C1 segment of cervical spinal cord (tissue), 14 donors: ENCODE measurements at regions not wholly inside any gene's neighbourhood (a gene's known extent, or its start where the extent isn't known, plus 50 kb on each side); places are given as distances from the start of the nearest gene placed in this dataset.

ENCODE experiments used
- DNase-seq, 14 donors: peaks; one replicate each; lab custom pipeline; 2025; lab: John Stamatoyannopoulos, UW

DNA sequence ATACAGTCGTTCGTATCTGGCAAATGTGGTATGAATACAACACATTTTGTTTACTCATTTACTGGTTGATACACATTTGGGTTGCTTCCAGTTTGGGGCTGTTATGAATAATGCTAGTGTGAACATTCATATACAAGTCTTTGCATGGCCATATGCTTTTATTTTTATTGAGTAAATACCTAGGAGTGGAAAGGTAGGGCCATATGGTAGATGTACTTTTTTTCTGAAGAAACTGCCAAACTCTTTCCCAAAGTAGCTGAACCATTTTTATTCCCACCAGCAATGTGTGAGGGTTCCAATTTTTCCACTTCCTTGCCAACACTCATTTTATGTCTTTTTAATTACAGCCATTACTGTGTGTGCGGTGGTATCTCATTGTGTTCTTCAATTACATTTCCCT, 496.2 kb upstream of the NRXN1 start:
- no peak for DNase-seq

DNA sequence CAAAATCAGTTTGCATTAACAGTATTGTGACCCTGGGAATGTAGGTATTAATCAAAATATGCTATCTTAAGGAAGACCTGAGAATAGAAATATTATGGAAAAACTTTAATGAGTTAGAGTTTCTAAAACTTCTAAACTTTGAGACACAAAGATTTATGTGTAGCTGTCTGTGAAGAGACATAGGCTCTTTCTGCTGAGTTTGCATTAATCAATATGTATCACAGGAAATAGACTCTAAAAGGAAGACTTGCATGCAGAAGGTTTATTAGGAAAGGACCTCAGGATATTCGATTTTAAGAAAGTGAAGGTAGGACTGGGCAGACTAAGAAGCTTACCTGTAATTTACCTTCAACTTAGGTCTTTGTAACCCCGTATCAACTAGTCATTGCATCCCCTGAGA, 494.8 kb upstream of the NRXN1 start:
- DNase-seq = no peak

DNA sequence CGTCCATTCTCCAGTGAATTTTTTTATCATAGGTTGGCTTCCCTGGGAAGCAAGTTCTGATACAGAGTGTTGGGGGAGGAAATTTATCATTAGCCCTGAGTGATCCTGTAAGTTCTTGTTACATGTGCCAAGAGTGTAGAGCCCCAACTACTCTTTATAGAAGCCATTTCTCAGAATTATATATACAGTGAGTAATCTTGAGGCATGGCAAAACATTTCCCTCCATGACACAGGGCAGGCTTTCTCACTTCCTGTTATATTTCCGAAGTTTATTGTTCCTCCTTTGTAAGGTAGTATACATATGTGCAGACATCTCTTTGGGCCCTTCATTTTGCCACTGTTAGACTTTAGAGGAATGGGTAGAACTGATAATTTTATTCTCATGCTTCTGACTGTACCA, 484.7 kb upstream of the NRXN1 start:
- no peak for DNase-seq

DNA sequence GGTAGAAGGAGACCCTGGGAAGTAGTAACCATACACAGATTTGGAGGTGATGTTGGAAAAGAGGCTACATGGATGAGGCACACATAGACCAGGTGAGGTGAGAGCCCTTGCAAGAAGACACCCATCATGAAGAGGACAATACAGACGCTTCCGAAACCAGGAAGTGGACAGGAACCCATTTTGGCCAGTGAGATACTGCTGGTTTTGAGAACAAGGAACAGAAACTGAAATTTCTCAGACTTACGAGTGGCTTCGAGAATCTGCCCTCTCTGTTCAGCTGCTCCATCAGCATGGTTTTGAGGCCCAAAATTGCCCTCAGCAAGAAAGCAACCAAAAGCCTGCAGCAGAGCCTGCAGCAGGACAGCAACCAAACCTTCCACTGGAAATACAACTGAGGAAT, 479.1 kb upstream of the NRXN1 start:
- DNase-seq = peak in 4 of 14 donors; percentile 1 to 9 (median 8)

DNA sequence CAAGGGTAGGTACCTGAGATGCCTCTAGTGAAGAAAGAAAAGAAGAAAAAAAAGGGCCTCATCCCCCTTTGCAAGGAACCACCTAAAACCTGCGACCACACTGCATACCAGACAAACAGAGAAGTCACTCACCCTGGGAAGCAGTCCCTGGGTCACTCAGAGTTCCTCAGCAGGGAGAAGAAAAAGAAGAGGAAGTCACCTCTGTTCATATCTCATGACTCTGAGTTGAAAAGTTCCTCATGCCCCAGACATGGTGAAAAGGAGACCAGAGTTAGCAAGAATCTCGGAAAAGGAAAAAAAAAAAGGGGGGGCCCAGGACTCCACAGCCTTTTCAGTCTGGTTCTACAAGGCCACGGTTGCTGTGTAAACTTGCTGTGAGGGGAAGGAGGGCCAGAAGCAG, 478.4 kb upstream of the NRXN1 start:
- DNase-seq = peak in 3 of 14 donors; percentile 1 to 2 (median 2)

DNA sequence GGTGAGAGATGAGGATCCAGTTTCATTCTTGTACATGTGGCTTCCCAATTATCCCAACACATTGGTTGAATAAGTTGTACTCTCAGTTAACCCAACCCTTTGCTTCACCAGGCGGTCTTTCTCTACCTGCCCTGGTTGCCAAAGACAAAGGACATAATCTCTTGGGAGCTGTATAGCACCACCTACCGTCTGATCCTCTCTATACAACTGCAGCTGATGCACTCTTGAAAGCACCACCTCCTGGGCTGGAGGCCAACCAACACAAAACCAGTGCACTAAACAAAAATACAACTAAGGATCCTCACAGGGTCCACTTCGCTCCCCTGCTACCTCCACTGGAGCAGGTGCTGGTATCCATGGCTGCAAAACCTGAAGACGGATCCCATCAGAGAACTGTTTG, 473.6 kb upstream of the NRXN1 start:
- DNase-seq = no peak

DNA sequence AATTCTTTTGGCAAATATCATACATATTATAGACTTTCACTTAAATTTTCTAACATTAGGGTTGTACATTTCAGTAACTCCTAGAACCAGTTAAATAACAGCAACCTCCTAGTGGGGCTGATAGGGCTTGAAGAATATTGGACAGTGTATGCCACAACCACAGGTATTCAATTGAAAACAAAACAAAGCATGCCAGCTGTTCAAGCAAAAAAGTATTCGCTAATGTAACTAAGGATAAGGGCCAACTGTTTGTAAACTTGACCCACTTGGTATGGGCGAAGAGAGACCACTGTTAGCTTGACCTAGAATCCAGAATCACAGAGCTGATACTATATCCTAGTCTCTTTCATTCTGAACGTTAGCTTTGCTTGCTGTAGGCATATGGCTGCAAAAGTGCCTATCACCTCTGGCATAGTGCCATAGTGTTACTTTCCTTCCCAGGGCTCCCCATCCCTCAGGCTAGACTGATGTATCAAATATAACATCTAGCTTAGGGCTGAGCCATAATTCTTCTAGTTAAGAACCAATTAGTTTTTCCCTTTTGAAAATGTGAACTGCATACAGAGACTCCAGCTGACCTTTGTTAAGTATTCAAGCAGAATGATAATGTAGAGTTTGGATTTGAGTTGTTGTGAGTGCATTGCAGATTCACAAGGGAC, 458.8 kb upstream of the NRXN1 start:
- no peak for DNase-seq

DNA sequence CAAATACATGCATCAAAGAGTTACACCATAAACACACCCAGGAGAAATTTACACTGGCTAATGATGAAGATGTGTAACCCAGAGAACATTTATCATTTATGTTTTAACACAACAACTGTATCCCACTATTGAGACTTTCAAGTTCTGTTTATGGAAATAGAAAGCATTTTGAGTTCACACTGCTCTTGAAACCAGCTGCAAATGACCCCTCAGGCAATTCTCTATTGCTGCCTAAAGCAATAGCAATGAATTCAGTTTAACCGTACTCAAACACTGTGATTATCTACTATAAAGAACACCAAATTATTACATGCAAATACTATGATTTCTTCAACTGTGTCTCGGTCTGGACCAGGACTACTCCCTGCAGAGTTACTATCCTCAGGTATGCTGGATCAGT, 452.7 kb upstream of the NRXN1 start:
- no peak for DNase-seq

DNA sequence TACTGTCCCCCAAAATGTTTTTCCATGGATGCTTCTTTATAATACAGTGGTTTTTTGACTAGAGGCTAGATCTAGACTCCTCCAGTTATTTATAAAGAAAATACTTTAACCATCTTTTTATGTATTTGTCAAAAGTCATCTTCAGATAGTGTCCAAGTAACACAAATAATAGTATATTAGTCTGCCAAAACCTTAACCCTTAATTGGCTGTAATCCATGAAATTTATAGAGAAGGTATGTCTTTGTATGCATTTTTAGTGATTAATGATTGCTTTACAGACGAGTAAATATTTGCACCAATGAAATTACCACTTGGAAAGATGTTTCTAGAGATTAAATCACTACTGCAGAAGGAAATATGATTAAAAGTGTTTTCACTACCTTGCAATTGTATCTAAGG, 451.8 kb upstream of the NRXN1 start:
- no peak for DNase-seq

DNA sequence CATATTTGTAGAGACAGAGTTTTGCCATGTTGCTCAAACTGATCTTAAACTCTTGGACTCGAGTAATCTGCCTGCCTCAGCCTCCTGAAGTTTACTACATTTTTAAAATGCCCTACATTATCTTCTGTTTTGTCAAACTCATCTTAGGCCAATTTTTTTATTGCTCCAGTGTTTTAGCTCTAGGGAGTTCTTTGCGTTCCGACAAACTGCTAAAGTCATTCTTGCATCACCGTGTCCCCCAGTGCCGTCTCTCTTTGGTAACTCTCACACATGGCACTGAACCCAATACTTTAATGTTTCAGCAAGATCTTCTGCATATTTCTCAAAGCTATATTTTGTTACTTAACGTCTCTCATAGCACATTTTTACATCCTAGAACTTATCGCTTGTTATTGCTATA, 440.9 kb upstream of the NRXN1 start:
- no peak for DNase-seq

DNA sequence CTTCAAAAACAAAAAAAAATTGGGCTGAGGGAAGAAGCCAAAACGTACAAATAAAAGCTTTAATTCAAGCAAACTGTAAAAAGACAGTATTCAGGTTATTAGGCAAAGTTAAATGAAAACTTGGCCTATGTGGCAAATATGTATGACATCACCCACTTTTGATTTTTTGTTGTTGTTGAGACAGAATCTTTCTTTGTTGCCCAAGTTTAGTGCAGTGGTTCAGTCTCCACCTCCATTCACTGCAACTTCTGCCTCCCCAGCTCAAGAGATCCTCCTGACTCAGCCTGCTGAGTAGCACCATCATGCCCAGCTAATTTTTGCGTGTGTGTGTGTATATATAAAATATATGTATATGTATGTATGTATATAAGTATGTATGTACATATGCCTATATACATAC, 440.4 kb upstream of the NRXN1 start:
- DNase-seq = no peak

DNA sequence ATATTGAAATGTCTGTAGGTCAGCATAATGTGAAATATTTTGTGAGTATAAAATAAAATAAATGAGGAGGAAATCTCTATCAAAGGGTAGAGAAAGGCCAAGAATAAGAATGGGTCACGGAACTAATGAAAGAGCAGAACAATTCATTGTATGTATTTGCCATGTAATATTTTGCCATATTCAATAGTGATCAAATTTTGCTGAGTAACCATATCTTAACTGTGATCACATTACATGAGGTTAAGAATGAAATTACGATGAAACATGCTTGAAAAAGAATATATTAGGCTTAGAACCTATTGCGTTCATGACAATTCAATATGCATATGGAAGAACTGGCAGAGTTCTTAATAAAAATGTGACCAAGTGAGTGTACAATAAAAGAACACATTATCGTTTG, 437.2 kb upstream of the NRXN1 start:
- no peak for DNase-seq

DNA sequence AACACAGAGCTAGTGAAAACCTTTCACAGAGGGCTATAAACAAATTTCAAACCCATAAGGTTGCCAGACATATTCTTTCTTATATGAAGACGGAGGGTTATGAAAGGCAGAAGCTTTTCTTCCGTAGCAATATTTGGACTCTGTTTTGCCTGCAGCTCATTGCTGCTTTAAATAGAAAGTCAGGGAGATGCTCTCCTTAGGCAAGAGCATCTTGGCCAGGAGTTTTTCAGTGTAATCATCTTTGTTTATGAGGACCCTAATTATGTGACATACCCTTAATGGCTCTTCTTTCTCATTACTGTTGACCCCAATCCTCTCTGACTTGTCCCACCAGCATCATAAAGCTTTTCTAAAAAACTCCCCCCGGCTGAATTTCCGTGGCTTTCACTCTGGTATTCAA, 433.4 kb upstream of the NRXN1 start:
- DNase-seq = no peak

DNA sequence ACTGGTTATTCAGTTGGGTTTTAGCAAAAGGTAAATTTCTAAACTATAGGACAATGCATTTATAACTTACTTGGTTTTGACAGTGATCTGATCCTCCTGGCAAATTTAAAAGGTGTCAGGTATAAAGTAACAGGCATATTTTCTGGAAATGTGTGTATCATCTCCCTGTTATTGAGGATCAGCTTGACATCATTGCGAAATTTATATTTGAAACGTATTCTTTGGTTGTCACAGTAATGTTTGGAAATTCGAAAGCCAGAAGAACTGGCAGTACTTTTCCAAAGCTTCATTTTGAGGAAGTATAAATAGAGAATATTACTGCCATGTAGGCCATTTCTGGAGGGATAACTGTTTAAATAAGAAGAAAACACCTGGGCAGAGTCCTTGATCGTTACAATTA, 422.2 kb upstream of the NRXN1 start:
- DNase-seq = no peak

DNA sequence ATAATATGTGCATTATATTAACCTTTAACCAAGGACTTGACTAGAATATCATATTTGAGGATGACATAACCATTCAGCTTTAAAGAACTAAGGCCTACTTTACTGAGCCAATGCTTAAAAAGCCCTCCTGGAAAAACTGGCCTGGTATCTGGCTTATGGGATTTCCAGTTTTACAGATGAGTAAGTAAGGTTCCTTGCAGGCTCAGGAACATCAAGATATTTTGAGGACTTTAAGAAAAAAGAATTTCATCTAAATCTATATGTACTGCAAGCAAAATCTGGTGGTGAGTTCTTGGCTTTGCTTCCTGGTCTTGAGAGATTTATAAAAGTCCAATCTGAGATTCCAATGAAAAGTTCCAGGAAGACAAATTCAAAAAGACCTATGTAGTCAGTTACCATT, 417.0 kb upstream of the NRXN1 start:
- no peak for DNase-seq

DNA sequence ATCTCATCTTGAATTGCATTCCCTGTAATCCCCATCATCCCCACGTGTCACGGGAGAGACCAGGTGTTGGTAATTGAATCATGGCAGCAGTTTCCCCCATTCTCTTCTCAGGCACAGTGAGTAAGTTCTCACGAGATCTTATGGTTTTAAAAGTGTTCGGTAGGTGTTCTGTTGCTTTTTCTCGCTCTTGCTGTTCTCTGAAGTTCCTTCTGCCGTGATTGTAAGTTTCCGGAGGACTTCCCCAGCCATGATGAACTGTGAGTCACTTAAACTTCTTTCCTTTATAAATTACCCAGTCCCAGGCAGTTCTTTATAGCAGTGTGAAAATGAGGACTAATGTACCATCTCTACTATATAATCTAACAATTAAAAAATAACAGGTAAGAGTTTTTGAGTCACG, 409.9 kb upstream of the NRXN1 start:
- no peak for DNase-seq

DNA sequence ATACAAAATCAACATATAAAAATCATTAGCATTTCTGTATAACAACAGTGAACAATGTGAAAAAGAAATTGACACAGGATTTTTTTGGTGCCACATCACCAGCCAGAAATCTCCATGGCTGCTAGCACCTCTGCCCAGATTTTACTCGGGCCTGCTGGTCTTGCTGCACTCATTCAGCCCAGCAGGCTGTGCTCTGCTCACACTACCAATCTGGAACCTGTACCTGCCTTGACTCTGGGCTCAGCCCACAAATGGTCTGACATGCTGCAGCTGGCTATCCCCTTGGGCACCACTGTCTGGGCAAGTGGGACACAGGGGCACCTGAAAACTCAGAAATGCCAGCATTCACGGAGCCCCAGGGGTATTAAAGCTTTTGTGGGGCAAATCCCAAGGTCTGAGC, 392.5 kb upstream of the NRXN1 start:
- no peak for DNase-seq

DNA sequence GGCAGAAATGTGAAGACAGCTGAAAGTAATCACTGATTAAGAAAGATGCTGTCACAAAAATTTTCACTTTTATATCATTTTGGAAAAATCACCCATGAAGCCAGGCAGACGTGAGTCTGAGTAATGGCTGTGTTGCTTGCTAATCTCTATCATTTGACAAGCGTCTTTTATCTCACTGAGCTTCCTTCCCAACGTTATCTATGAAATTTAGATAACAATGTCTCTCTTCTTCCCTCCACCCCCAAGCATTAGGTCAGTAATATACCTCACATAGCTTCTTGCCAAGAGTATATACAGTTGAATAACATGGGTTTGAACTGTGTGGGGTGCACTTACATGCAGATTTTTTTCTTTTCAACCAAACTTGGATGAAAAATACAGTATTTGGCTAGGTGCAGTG, 388.6 kb upstream of the NRXN1 start:
- DNase-seq = no peak

DNA sequence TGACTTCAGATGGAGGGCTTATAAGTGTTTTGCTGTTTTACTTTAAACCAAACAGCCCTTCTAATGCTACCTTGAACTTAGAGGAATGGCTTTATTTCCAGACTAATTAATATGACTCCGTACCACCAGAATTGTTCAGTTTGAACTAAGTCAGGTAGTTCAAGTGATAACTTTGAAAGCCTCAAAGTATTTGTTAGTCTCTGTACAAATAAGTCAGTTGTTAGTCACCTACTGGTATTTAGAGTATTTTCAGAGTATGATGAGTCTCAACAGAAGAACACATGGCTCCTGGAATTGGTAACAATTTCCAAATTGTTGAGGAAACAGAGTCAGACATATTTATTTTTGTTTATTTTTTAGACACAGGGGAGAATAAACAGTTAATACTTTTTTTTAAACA, 381.8 kb upstream of the NRXN1 start:
- no peak for DNase-seq

DNA sequence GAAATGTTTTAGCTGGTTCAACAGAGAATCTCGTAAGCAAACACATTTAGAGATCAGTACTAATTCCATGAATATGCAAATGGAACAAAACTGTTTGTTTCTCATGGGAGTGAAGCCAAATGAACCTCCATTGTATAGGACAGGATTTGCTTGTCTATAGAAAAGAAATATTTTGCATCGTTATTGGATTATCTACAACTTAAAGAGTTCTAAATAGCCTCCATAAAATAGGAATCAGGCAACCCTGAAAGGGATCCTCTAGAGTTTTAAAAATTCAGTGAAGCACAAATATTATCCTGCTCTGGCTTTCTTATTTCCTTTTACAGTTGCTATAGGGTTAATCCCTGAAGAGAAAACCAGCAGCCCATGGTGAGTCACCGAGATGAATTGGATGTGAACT, 378.4 kb upstream of the NRXN1 start:
- no peak for DNase-seq

DNA sequence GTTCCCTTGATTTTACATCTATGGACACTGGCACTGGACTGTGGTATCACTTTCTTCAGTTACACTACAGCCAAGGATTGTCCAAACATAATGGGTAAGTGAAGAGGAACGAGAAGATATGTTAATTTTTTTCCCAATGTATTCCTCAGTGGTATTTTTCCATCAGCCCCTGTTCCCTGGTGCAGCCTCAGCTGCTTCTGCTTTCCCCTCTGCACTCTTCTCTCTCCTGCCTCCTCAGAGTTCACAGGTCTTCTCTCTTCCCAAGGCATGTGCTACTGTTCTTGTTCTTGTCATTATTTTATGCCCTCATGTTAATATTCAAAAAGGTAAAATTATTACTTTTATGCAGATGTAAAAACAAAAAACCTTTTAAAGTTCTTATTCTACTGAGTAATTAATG, 378.0 kb upstream of the NRXN1 start:
- no peak for DNase-seq

DNA sequence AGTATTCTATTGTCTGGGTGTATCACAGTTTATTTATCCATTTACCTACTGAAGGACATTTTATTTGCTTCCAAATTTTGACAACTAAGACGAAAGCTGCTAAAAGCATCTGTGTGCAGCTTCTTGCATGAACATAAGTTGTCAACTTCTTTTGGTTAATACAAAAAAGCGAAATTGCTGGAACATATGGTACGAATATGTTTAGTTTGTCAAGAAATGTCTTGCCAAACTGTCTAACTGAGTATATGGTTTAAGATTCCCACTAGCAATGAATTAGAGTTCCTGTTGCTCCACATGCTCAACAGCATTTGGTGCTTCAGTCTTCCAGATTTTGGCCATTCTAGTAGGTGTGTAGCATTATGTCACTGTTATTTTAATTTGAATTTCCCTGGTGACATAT, 372.3 kb upstream of the NRXN1 start:
- DNase-seq = no peak

DNA sequence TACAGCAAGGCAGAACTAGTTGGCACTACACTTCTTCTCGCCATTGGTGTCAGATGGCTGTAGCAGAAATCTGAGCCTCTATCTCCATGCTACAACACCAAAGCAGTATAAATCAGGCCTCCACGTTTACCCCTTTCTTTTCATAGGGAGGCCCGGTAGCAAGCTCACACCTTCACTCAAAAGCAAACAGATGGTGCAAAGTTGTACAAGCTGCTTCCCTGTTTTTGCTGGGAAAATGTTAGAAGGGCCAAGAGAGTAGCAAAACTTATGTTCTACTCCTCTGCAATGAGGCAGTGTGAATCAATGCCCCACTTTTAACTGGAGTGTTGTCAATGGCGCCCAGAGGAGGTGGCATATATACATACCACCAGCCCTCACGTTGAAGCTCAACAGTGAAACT, 369.6 kb upstream of the NRXN1 start:
- no peak for DNase-seq

DNA sequence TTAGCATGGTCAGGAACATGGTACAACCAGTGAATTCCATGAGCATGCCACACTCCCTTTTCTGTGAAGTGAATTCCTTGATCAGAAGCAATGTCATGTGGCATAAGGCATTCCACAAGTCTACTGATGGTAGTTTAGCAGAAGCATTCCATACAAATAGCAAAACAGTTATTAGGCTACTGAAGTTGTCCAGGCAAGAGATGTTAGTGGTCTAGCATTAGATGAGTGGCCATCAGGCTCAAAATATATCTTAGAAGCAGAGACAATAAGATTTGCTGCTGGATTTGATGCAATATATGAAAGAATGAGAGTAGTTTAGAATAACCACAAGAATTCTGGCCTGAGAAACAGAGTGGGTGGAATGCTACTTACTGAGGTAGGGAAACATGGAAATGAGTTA, 355.3 kb upstream of the NRXN1 start:
- no peak for DNase-seq

DNA sequence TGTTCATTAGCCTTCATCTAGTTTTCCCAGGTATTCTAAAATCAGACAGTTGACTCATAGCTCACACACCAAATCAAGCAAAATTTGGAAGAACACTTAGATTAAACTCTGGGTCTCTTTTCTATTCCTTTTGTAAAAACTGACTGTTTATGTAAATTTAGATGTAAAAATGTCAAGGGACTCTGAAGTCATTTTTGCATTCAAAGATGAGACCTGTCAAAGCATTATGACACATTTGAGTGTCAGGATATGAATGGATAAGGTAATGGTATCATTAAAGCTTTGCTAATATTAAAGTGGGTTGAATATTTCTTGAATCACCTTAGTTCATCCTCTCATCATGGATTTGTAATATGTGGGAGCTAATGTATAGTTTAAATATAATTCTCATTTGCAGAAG, 348.1 kb upstream of the NRXN1 start:
- DNase-seq = no peak
